ENCODE measurements at regions not wholly inside any gene's neighbourhood (a gene's known extent, or its start where the extent isn't known, plus 50 kb on each side); places are given as distances from the start of the nearest gene placed in this dataset.

DNA sequence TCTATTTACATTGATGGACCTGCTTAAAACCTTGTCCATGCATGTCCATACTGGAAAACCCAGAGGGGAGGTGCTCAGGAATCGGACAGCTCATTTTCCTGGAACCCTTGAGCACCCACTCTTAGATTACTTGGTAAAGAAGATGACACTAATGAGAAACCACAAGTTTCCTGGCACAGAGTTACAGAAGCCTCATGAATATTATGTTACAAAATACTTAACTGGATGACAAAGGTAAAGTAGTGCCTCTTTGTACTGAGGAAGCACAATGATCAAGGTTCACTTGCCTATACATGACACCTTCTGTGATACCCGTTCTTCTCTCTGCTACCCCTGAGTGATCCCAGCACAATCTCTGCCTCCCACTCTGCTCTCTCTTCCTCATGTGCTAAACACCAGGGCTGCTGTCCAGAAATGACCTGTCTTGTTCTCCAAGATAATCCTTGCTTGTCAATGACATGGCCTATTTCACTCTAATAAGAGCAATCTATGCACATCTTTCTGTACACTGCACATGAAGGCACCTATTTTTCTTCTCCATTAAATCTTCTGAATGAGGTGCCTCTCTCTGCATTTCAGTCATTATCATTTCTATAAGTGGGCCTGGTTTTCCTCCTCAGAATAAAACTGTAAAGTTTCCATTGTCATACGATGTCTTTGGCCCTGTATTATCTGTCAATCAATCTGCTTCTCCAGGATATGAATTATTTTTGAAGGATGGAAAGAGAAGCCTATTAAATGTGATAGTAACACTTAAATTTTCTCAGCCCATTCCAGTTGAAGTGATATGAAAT is 684.0 kb upstream of the ACO1 start:
- H3K9me3 ChIP-seq = no peaks in the 10 kb centered on the region
- TF ChIP-seq, protein P1, sequence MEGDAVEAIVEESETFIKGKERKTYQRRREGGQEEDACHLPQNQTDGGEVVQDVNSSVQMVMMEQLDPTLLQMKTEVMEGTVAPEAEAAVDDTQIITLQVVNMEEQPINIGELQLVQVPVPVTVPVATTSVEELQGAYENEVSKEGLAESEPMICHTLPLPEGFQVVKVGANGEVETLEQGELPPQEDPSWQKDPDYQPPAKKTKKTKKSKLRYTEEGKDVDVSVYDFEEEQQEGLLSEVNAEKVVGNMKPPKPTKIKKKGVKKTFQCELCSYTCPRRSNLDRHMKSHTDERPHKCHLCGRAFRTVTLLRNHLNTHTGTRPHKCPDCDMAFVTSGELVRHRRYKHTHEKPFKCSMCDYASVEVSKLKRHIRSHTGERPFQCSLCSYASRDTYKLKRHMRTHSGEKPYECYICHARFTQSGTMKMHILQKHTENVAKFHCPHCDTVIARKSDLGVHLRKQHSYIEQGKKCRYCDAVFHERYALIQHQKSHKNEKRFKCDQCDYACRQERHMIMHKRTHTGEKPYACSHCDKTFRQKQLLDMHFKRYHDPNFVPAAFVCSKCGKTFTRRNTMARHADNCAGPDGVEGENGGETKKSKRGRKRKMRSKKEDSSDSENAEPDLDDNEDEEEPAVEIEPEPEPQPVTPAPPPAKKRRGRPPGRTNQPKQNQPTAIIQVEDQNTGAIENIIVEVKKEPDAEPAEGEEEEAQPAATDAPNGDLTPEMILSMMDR (IDR thresholded peaks at IDR 0.05) = no peak
- intact Hi-C loops (cut with DNase I) = no loop called here
- H3K27me3 ChIP-seq = no peaks in the 10 kb centered on the region
- no peak overlapping the region for H3K27ac ChIP-seq
- no peak overlapping the region for H3K4me3 ChIP-seq
- no peaks in the 10 kb centered on the region for H3K36me3 ChIP-seq
- DNase-seq = no peak
- no peaks in the 10 kb centered on the region for H3K4me1 ChIP-seq
- ATAC-seq = no peak

DNA sequence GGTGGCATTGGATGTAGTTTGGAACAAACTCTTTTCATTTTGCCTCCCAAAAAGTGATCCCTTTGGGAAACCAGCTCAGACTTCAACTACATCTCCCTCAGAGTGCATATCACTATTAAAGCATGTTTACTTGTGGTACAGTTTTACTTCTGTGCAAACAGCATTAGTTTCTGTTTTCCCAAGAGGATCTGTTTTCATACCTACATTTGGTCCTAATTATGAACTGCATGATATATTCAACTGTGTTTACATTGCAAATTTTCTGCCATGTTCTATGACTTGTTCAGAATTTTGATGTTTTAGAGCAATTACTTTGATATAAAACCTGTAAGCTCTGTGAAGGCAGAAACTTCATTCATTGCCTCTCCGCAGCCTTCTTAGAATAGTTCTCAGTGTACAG is 681.5 kb upstream of the ACO1 start:
- Histone ChIP-seq H3K9me3 (no peaks in the 10 kb centered on the region), H3K27me3 (no peaks in the 10 kb centered on the region), H3K27ac (no peak overlapping the region), H3K4me1 (no peaks in the 10 kb centered on the region), H3K36me3 (no peaks in the 10 kb centered on the region), H3K4me3 (no peak overlapping the region)
- TF ChIP-seq, protein P1 (IDR thresholded peaks at IDR 0.05) = no peak
- DNase-seq (no peak), ATAC-seq (no peak)
- intact Hi-C loops (cut with DNase I) = no loop called here

DNA sequence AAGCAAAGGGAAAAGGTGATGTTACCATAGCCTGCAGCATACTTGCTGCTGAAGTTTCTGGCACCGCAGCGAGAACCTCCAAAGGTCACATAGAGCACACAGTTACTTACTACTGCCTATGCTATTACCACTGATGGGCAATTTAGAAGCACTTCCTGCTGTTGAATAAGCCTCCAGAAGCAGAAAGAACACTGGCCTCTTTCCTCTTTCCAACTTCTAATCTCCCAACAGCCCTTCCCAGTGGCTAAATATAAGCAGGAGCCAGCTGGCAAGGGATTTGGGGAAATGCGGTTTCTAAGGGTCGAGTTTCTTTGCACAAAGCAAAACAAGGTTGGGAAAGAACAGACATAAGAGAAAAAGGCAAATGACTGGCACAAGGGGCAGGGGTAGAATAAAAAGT is 669.2 kb upstream of the ACO1 start:
- TF ChIP-seq, protein P1 (IDR thresholded peaks at IDR 0.05) = no peak
- intact Hi-C loops (cut with DNase I) = no loop called here
- H3K9me3 ChIP-seq = no peaks in the 10 kb centered on the region
- H3K4me3 ChIP-seq = no peak overlapping the region
- H3K27ac ChIP-seq = no peak overlapping the region
- DNase-seq (no peak), ATAC-seq (no peak)
- H3K27me3 ChIP-seq = no peaks in the 10 kb centered on the region
- H3K36me3 ChIP-seq = no peaks in the 10 kb centered on the region
- no peaks in the 10 kb centered on the region for H3K4me1 ChIP-seq

DNA sequence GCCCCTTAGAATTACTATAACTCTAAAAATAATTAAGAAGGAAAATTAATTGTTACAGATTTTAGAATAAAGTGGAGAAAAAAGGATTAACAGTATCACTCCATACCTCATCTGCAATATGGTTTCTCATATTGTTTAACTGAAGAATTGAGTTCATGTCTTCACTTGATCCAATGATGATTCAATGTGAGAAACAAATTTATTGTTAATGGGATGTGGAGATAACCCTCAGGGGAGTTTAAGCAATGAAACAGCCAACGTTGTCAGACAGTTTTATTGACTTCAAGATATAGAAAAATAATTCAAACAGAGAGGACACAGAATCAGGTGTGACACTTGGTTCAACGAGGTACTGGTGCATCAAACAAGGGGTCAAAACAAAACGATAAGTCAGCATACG is 665.2 kb upstream of the ACO1 start:
- no peaks in the 10 kb centered on the region for H3K36me3 ChIP-seq
- no peaks in the 10 kb centered on the region for H3K9me3 ChIP-seq
- ATAC-seq = no peak

DNA sequence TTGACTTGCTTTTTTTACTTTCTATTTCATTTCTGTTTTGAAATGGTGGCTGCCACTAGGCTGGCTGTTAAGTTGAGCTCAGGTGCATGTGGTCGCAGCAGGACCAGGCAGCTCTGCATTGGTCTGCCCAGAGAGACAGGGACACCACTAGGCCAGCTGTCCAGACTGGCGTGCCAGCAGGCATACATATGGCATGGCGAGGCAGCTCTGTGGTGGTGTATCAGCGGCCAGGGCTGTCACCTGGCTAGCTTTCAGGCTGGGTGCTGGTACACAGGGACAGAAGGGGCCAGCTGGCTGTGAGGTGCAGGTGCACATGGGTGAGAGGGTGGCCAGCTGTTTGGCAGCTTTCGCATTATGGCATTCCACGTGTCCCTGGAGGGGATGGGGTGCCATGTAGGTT is 654.0 kb upstream of the ACO1 start:
- intact Hi-C loops (cut with DNase I) = no loop called here
- Histone ChIP-seq H3K4me3 (no peak overlapping the region), H3K36me3 (no peaks in the 10 kb centered on the region), H3K9me3 (no peaks in the 10 kb centered on the region), H3K27ac (no peak overlapping the region), H3K27me3 (no peaks in the 10 kb centered on the region), H3K4me1 (no peaks in the 10 kb centered on the region)
- TF ChIP-seq, protein P1 (IDR thresholded peaks at IDR 0.05) = no peak
- no peak for ATAC-seq
- DNase-seq = no peak

More for the DNA sequence above, 665.2 kb upstream of the ACO1 start:
- H3K4me3 ChIP-seq = no peak overlapping the region
- H3K27ac ChIP-seq = no peak overlapping the region
- DNase-seq = no peak
- TF ChIP-seq, protein P1 (IDR thresholded peaks at IDR 0.05) = no peak
- intact Hi-C loops (cut with DNase I) = no loop called here
- no peaks in the 10 kb centered on the region for H3K27me3 ChIP-seq
- no peaks in the 10 kb centered on the region for H3K4me1 ChIP-seq
